HCT116 (cell line): ENCODE measurements at regions not wholly inside any gene's neighbourhood (a gene's known extent, or its start where the extent isn't known, plus 50 kb on each side); places are given as distances from the start of the nearest gene placed in this dataset.
"Not testable (repeated sequence)": the region's sequence is repeated elsewhere in the genome, so short reads cannot be mapped to it uniquely, and the experiment has no call there.

Experiments
- ATAC-seq: fragments of 200-7000 bp; cut with Tn5 transposase; 2 replicates; pipeline ENCODE4 v1.9.1; 2020; ENCODE audit warnings: mild to moderate bottlenecking, moderate library complexity
- BruUV-seq: library from RNA; stranded (reverse); fragments of 400-500 nt; replicated peaks from 2 replicates; lab custom pipeline; 2021; lab: Mats Ljungman, UMichigan
- CTCF ChIA-PET: fragments of 300-600 bp; sonication (Branson Sonifier 250); formaldehyde crosslinking; loops from one replicate; lab custom pipeline; 2021; ENCODE audit warnings: antibody characterized with exemption; lab: Charles Lee
- POLR2A ChIA-PET: fragments of 300-600, 350-600 bp; sonication (Branson Sonifier 250); formaldehyde crosslinking; loops from one replicate; lab custom pipeline; 2021; ENCODE audit warnings: antibody characterized with exemption; lab: Charles Lee
- RAD21 ChIA-PET, 2 experiments: fragments of 300-600 bp; sonication (Branson Sonifier 250); formaldehyde crosslinking; loops; one replicate each; lab custom pipeline; 2023; ENCODE audit warnings: low total read pairs in 2 of 2; ENCODE audit not compliant: uncharacterized antibody in 2 of 2, unreplicated experiment in 2 of 2, low non-redundant PET in 1 of 2; lab: Charles Lee
- DNase-seq: peaks from one replicate; pipeline ENCODE4 v3.0.0-alpha.2; 2010; ENCODE audit warnings: low read depth, low spot score
- H2AFZ ChIP-seq: fragments of 200-600 bp; shearing (Covaris generic), sonication (generic); 2 replicates; pipeline ENCODE4 v1.6.1; 2017; ENCODE audit warnings: low read depth, mixed run types, mixed read lengths, antibody characterized with exemption, low read length; ENCODE audit not compliant: poor library complexity, severe bottlenecking
- H3K27ac ChIP-seq: 2 replicates; pipeline ENCODE4 v1.5.1; 2012; ENCODE audit warnings: low read depth, low read length
- H3K27me3 ChIP-seq: fragments of 200-600 bp; sonication (generic); 2 replicates; pipeline ENCODE4 v1.6.1; 2016; ENCODE audit warnings: mixed run types, low read length, mixed read lengths; ENCODE audit not compliant: insufficient read depth
- H3K36me3 ChIP-seq, 2 experiments: fragments of 200-500 bp in 1 of 2; fragments of 200-600 bp in 1 of 2; sonication (Bioruptor generic) in 1 of 2; sonication (generic) in 1 of 2; 2 replicates each; pipeline versions ENCODE4 v1.5.1 to v1.6.1; 2014 to 2016; ENCODE audit warnings: low read length in 2 of 2, inconsistent platforms in 1 of 2, mixed read lengths in 1 of 2, mixed run types in 1 of 2; ENCODE audit not compliant: insufficient read depth in 2 of 2, control insufficient read depth in 1 of 2
- H3K4me1 ChIP-seq, 2 experiments: fragments of 200-600 bp in 1 of 2; sonication (generic) in 1 of 2; 2 replicates each; pipeline versions ENCODE4 v1.5.1 to v1.6.1; 2012 to 2017; ENCODE audit warnings: low read length in 2 of 2, inconsistent platforms in 1 of 2, mild to moderate bottlenecking in 1 of 2, mixed read lengths in 1 of 2, mixed run types in 1 of 2, moderate library complexity in 1 of 2; ENCODE audit not compliant: insufficient read depth in 2 of 2, control insufficient read depth in 1 of 2
- H3K4me2 ChIP-seq: fragments of 200-600 bp; sonication (generic); 2 replicates; pipeline ENCODE4 v1.6.1; 2017; ENCODE audit warnings: mixed run types, low read length, mixed read lengths
- H3K4me3 ChIP-seq, 2 experiments: fragments of 200-600 bp in 1 of 2; sonication (generic) in 1 of 2; replicated peaks in 1 of 2; 2 replicates each; pipeline ENCODE4 v1.5.1; 2011 to 2016; ENCODE audit warnings: low read length in 2 of 2, control low read depth in 1 of 2, low read depth in 1 of 2, mild to moderate bottlenecking in 1 of 2, mixed read lengths in 1 of 2, mixed run types in 1 of 2
- H3K79me2 ChIP-seq: fragments of 200-600 bp; sonication (generic); 2 replicates; pipeline ENCODE4 v1.6.1; 2017; ENCODE audit warnings: mild to moderate bottlenecking, mixed run types, low read length, moderate library complexity, mixed read lengths; ENCODE audit not compliant: insufficient read depth
- H3K9ac ChIP-seq: fragments of 200-600 bp; sonication (generic); 2 replicates; pipeline ENCODE4 v1.6.1; 2016; ENCODE audit warnings: low read length, mixed read lengths
- H3K9me2 ChIP-seq: fragments of 200-600 bp; sonication (generic), shearing (Covaris generic); 2 replicates; pipeline ENCODE4 v1.6.1; 2017; ENCODE audit warnings: mixed run types, mild to moderate bottlenecking, moderate library complexity; ENCODE audit not compliant: insufficient read depth
- H3K9me3 ChIP-seq, 2 experiments: fragments of 200-500 bp in 1 of 2; fragments of 200-600 bp in 1 of 2; sonication (Bioruptor generic) in 1 of 2; sonication (generic) in 1 of 2; 2 replicates each; pipeline ENCODE4 v1.6.1; 2014 to 2017; ENCODE audit warnings: low read length in 2 of 2, mixed read lengths in 2 of 2, inconsistent platforms in 1 of 2, low read depth in 1 of 2, mild to moderate bottlenecking in 1 of 2, mixed run types in 1 of 2, moderate library complexity in 1 of 2; ENCODE audit not compliant: control insufficient read depth in 1 of 2, insufficient read depth in 1 of 2
- H4K20me1 ChIP-seq: fragments of 200-600 bp; sonication (generic), shearing (Covaris generic); 2 replicates; pipeline ENCODE4 v1.6.1; 2017; ENCODE audit warnings: mixed run types, mild to moderate bottlenecking, moderate library complexity; ENCODE audit not compliant: insufficient read depth
- CTCF ChIP-seq, 3 experiments: fragments of 200-600 bp in 1 of 3; sonication (generic) in 1 of 3; IDR thresholded peaks in 2 of 3; conservative IDR thresholded peaks in 1 of 3; 2 replicates each; pipeline ENCODE4 v1.5.1; 2012 to 2017; ENCODE audit warnings: low read depth in 2 of 3, low read length in 2 of 3, antibody characterized with exemption in 1 of 3, borderline replicate concordance in 1 of 3, control low read depth in 1 of 3, mild to moderate bottlenecking in 1 of 3, mixed read lengths in 1 of 3, mixed run types in 1 of 3, moderate library complexity in 1 of 3; ENCODE audit not compliant: insufficient read depth in 1 of 3
- FOSL1 ChIP-seq: IDR thresholded peaks from 2 replicates; pipeline ENCODE4 v1.6.1; 2012; ENCODE audit warnings: low read depth
- SIN3A ChIP-seq: IDR thresholded peaks from 2 replicates; pipeline ENCODE4 v1.6.1; 2012; ENCODE audit warnings: low read depth
- ZFX ChIP-seq: fragments of 450-650 bp; IDR thresholded peaks from 2 replicates; pipeline ENCODE4 v1.6.1; 2017
- ZNF274 ChIP-seq: fragments of 200-500 bp; sonication (Bioruptor generic); IDR thresholded peaks from 2 replicates; pipeline ENCODE4 v1.6.1; 2014; ENCODE audit warnings: mild to moderate bottlenecking, low read depth, low read length, inconsistent platforms
- intact Hi-C: fragments of 100-400 bp; cut with micrococcal nuclease; formaldehyde crosslinking; loops from 2 replicates; pipeline ENCODE4 v1.10.0; 2022

DNA sequence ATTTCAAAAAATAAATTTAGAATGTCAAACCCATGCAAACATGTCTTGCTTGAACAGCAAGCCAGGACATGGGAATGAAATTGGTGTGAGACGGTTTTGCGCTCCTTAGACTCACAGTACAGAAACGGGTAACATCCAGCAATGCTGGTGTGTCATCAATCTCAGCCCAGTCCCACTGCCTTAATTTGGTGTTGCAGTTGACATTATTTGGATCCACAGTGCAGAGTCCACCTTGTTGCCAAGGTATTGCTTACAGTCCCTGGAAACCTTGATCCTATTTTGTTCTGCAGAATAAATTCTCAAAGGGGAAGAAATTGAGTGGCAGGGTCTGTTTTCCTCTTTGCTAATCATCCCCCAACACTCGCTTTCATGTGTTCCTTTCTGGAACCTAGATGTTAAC lies 311.6 kb upstream of the MON1B start:
- ChIA-PET CTCF (no interaction called here), POLR2A (no interaction called here), RAD21 (no interaction called here)
- Histone ChIP-seq H3K4me3 (no peak overlapping the region), H2AFZ (no peak overlapping the region), H3K27me3 (no peaks in the 10 kb centered on the region), H3K4me2 (no peak overlapping the region), H3K9me3 (no peaks in the 10 kb centered on the region), H3K36me3 (no peaks in the 10 kb centered on the region), H4K20me1 (no peaks in the 10 kb centered on the region; the same call in 1 of the 2 replicates), H3K9ac (no peak overlapping the region), H3K27ac (no peak overlapping the region), H3K79me2 (no peaks in the 10 kb centered on the region), H3K9me2 (no peaks in the 10 kb centered on the region), H3K4me1 (no peaks in the 10 kb centered on the region)
- intact Hi-C loops = no loop called here
- ATAC-seq = no peak
- DNase-seq = no peak
- TF ChIP-seq ZNF274 = no peak
- no peak for TF ChIP-seq ZFX
- BruUV-seq = no TSS peak

DNA sequence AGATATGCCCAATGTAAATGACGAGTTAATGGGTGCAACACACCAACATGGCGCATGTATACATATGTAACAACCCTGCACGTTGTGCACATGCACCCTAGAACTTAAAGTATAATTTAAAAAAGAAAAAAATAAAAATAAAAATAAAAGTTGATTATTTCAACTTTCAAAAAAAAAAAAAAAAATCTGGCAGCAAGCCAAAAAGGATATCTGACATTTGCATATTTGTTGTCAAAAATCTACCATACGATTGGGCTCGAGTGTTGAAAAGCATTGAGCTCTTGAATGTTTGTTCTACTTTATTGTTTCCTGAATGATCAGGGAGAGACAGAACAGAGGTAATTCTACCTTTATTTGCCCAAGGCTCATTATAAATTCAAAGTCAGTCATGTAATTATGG lies 310.5 kb upstream of the MON1B start:
- BruUV-seq, H3K4me2 ChIP-seq, H3K36me3 ChIP-seq, H3K27ac ChIP-seq, DNase-seq, RAD21 ChIA-PET, ATAC-seq, H3K9me3 ChIP-seq, CTCF ChIA-PET, intact Hi-C loops, H4K20me1 ChIP-seq, H3K4me1 ChIP-seq, H3K79me2 ChIP-seq, H3K9ac ChIP-seq, H3K9me2 ChIP-seq, H2AFZ ChIP-seq, H3K27me3 ChIP-seq, POLR2A ChIA-PET, H3K4me3 ChIP-seq: not testable (repeated sequence)

DNA sequence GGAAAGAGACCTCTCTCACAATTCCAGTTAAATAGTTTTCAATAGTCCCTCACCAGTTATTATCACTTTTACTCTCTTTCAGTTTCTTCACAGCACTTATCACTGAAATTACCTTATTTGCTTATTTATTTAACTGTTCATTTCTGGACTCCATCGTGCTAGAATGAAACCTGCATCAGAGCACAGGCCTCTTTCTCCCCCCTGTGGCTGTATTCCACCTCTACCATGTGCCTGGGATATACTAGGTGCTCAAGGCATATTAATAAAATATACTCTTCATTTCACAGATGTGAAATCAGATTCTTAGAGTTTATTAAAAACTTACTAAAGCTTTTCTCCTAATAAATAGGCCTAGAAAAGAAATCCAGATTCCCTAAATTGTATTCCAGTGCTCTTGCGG lies 308.9 kb upstream of the MON1B start:
- ChIA-PET CTCF (no interaction called here), POLR2A (no interaction called here), RAD21 (no interaction called here)
- H3K79me2 ChIP-seq = no peaks in the 10 kb centered on the region
- intact Hi-C loops = no loop called here
- no peak overlapping the region for H3K9ac ChIP-seq
- H2AFZ ChIP-seq = no peak overlapping the region
- no peak for TF ChIP-seq FOSL1
- TF ChIP-seq CTCF (IDR thresholded peaks at IDR 0.05 in 2 of 3, conservative IDR thresholded peaks at IDR 0.05 in 1 of 3; ENCODE audit: borderline replicate concordance in 1 of 3, insufficient read depth in 1 of 3, low read depth in 2 of 3, low read length in 2 of 3) = 0 out of 6 replicates have a peak, but pooled peaks of 1 of the 3 experiments have one; percentile 17
- TF ChIP-seq SIN3A = no peak
- no peaks in the 10 kb centered on the region for H3K27me3 ChIP-seq
- H3K36me3 ChIP-seq = no peaks in the 10 kb centered on the region
- DNase-seq = no peak
- no peak overlapping the region for H3K4me2 ChIP-seq
- H3K9me2 ChIP-seq = no peaks in the 10 kb centered on the region
- no peak for ATAC-seq
- no TSS peak for BruUV-seq
- H4K20me1 ChIP-seq = no peaks in the 10 kb centered on the region; the same call in 1 of the 2 replicates
- no peak overlapping the region for H3K27ac ChIP-seq
- no peaks in the 10 kb centered on the region for H3K4me1 ChIP-seq
- no peak overlapping the region for H3K4me3 ChIP-seq
- H3K9me3 ChIP-seq = no peaks in the 10 kb centered on the region
